ENCODE measurements at regions not wholly inside any gene's neighbourhood (a gene's known extent, or its start where the extent isn't known, plus 50 kb on each side); places are given as distances from the start of the nearest gene placed in this dataset.

GRCh38 chr6:113739041-113739655 lies 118.0 kb upstream of the MARCKS start:
- TF ChIP-seq POLR2A (IDR thresholded peaks at IDR 0.05; ENCODE audit: low read length) (no peak), GATA1 (IDR thresholded peaks at IDR 0.05; ENCODE audit: low read depth, low read length) (no peak)
